ENCODE measurements at regions not wholly inside any gene's neighbourhood (a gene's known extent, or its start where the extent isn't known, plus 50 kb on each side); places are given as distances from the start of the nearest gene placed in this dataset.

DNA sequence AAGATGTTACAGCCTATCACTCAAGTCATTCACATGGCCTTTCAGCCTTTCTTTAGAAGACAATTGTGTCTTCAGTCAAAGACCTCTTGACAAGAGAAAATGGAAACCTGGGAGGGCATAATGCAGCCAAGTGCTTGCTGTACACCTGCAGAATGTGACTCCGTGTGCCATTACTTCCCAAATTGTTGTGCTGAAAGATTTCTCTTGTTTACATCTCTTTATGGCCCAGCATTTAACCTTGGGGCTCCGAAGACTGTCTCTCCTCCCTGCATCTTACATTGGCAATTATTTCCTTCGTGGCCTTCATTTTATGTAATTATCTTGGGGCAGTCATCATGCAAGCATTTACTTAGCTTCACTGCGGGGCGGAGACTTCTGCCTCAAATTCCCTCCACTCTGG lies 287.0 kb downstream of the TCF7L2 start:
- Mint-ChIP-seq H3K36me3 (ENCODE audit: low read depth) (no peaks in the 10 kb centered on the region), H3K4me1 (peaks cover 7% of the 10 kb centered on the region), H3K4me3 (no peak overlapping the region), H3K9me3 (no peaks in the 10 kb centered on the region), H3K27me3 (ENCODE audit: insufficient read depth) (peaks cover 5% of the 10 kb centered on the region), H3K27ac (no peak overlapping the region)
- H3K9ac ChIP-seq (ENCODE audit: extremely low read depth, low read length, poor library complexity, severe bottlenecking), result no peak overlapping the region
- no peaks in the 10 kb centered on the region for H3K4me1 ChIP-seq (ENCODE audit: control insufficient read depth, insufficient read depth, low read length)
- H3K4me3 ChIP-seq (ENCODE audit: low read length), result no peak overlapping the region
- no peaks in the 10 kb centered on the region for H3K27me3 ChIP-seq (ENCODE audit: control insufficient read depth, insufficient read depth, low read length, poor library complexity, severe bottlenecking)
- no peak for DNase-seq
- no peaks in the 10 kb centered on the region for H3K36me3 ChIP-seq (ENCODE audit: control insufficient read depth, insufficient read depth, low read length)
- 93 to 98% methylated on average over 5 of the region's 5 CpGs for WGBS, 2 experiments (ENCODE audit: insufficient coverage in 1 of 2, insufficient read length in 1 of 2)
- no peaks in the 10 kb centered on the region for H3K9me3 ChIP-seq (ENCODE audit: control insufficient read depth, low read length)
- no peak overlapping the region for H3K27ac ChIP-seq (ENCODE audit: low read depth, low read length)
- TF ChIP-seq, protein P1, sequence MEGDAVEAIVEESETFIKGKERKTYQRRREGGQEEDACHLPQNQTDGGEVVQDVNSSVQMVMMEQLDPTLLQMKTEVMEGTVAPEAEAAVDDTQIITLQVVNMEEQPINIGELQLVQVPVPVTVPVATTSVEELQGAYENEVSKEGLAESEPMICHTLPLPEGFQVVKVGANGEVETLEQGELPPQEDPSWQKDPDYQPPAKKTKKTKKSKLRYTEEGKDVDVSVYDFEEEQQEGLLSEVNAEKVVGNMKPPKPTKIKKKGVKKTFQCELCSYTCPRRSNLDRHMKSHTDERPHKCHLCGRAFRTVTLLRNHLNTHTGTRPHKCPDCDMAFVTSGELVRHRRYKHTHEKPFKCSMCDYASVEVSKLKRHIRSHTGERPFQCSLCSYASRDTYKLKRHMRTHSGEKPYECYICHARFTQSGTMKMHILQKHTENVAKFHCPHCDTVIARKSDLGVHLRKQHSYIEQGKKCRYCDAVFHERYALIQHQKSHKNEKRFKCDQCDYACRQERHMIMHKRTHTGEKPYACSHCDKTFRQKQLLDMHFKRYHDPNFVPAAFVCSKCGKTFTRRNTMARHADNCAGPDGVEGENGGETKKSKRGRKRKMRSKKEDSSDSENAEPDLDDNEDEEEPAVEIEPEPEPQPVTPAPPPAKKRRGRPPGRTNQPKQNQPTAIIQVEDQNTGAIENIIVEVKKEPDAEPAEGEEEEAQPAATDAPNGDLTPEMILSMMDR (conservative IDR thresholded peaks at IDR 0.05), result no peak

DNA sequence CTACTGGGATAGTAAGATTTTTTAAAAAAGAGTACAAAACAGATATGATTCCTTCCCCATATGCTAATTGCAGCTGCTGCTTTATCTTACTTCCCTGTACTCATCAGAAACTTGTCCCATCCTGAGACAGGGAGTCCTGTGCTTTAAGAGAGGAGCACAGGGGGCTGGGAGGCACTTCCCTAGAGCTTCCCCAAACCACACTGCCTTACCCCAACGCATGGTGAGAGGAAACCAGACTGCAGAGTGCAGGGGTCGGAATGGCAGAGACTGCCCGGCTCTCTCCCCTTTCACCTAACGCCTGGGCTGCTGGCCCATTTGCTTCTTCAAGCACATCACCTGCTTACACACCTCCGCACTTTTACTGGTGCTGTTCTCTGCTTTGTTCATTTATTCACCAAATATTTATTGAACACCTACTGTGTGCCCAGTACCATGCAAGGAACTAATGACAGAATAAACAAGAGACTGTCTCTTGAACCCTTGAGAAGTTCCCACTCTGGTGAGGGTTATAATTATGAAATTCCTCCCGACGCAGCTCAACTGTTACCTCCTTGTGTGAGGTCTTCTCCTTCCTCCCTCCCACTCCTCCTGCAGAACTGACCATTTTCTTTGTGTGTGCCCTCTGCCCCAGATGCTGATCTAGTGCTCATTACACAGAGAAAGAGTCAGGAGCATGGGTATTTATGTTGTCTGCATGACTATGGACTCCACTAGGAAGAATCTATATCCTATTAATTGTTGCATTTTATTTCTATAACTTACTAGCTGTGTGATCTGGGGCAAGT lies 289.7 kb downstream of the TCF7L2 start:
- Mint-ChIP-seq H3K27me3 (ENCODE audit: insufficient read depth) (peaks cover 9% of the 10 kb centered on the region), H3K4me3 (no peak overlapping the region), H3K36me3 (ENCODE audit: low read depth) (no peaks in the 10 kb centered on the region), H3K27ac (no peak overlapping the region), H3K9me3 (no peaks in the 10 kb centered on the region), H3K4me1 (no peaks in the 10 kb centered on the region)
- no peaks in the 10 kb centered on the region for H3K9me3 ChIP-seq (ENCODE audit: control insufficient read depth, low read length)
- no peak for DNase-seq
- no peaks in the 10 kb centered on the region for H3K4me1 ChIP-seq (ENCODE audit: control insufficient read depth, insufficient read depth, low read length)
- H3K27ac ChIP-seq (ENCODE audit: low read depth, low read length), result no peak overlapping the region
- TF ChIP-seq, protein P1 (conservative IDR thresholded peaks at IDR 0.05), result no peak
- WGBS, 2 experiments (ENCODE audit: insufficient coverage in 1 of 2, insufficient read length in 1 of 2), result 88% methylated on average over 4 to 7 of the region's 7 CpGs
- H3K9ac ChIP-seq (ENCODE audit: extremely low read depth, low read length, poor library complexity, severe bottlenecking), result no peak overlapping the region
- no peak overlapping the region for H3K4me3 ChIP-seq (ENCODE audit: low read length)
- no peaks in the 10 kb centered on the region for H3K27me3 ChIP-seq (ENCODE audit: control insufficient read depth, insufficient read depth, low read length, poor library complexity, severe bottlenecking)
- H3K36me3 ChIP-seq (ENCODE audit: control insufficient read depth, insufficient read depth, low read length), result no peaks in the 10 kb centered on the region

DNA sequence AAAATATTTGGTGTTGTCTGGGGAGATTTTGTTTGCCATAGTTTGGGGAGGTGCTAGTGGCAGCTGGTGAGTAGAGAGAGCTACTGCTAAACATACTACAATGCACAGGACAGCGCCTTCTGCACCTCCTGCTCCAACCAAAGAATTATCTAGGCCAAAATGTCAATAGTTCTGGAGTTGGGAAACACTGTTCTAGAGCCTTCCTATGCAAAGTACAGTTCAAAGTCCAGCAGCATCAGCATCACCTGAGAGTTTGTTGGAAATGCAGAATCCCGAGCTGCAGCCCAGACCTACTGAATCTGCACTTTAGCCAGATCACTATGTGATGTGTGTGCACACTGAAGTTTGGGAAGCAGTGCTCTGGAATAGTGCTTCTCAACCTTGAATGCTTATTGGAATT lies 290.7 kb downstream of the TCF7L2 start:
- 93 to 100% methylated on average over 2 of the region's 2 CpGs for WGBS, 2 experiments (ENCODE audit: insufficient coverage in 1 of 2, insufficient read length in 1 of 2)
- no peaks in the 10 kb centered on the region for H3K9me3 Mint-ChIP-seq
- Histone ChIP-seq H3K9ac (ENCODE audit: extremely low read depth, low read length, poor library complexity, severe bottlenecking) (no peak overlapping the region), H3K9me3 (ENCODE audit: control insufficient read depth, low read length) (no peaks in the 10 kb centered on the region), H3K27me3 (ENCODE audit: control insufficient read depth, insufficient read depth, low read length, poor library complexity, severe bottlenecking) (no peaks in the 10 kb centered on the region), H3K36me3 (ENCODE audit: control insufficient read depth, insufficient read depth, low read length) (no peaks in the 10 kb centered on the region), H3K4me1 (ENCODE audit: control insufficient read depth, insufficient read depth, low read length) (no peaks in the 10 kb centered on the region), H3K27ac (ENCODE audit: low read depth, low read length) (no peak overlapping the region), H3K4me3 (ENCODE audit: low read length) (no peak overlapping the region)
- no peaks in the 10 kb centered on the region for H3K4me1 Mint-ChIP-seq
- no peak overlapping the region for H3K4me3 Mint-ChIP-seq
- no peak overlapping the region for H3K27ac Mint-ChIP-seq
- DNase-seq, result no peak
- TF ChIP-seq, protein P1 (conservative IDR thresholded peaks at IDR 0.05), result no peak
- no peaks in the 10 kb centered on the region for H3K36me3 Mint-ChIP-seq (ENCODE audit: low read depth)
- H3K27me3 Mint-ChIP-seq (ENCODE audit: insufficient read depth), result peaks cover 12% of the 10 kb centered on the region
